HG03025 (cell line): ENCODE measurements at regions not wholly inside any gene's neighbourhood (a gene's known extent, or its start where the extent isn't known, plus 50 kb on each side); places are given as distances from the start of the nearest gene placed in this dataset.
"Not testable (repeated sequence)": the region's sequence is repeated elsewhere in the genome, so short reads cannot be mapped to it uniquely, and the experiment has no call there.

Experiments
- ATAC-seq: cut with Tn5 transposase; IDR thresholded peaks from one replicate; pipeline ENCODE4 v1.9.1; 2021; ENCODE audit warnings: mild to moderate bottlenecking, moderate library complexity; ENCODE audit not compliant: unreplicated experiment, low FRiP score

DNA sequence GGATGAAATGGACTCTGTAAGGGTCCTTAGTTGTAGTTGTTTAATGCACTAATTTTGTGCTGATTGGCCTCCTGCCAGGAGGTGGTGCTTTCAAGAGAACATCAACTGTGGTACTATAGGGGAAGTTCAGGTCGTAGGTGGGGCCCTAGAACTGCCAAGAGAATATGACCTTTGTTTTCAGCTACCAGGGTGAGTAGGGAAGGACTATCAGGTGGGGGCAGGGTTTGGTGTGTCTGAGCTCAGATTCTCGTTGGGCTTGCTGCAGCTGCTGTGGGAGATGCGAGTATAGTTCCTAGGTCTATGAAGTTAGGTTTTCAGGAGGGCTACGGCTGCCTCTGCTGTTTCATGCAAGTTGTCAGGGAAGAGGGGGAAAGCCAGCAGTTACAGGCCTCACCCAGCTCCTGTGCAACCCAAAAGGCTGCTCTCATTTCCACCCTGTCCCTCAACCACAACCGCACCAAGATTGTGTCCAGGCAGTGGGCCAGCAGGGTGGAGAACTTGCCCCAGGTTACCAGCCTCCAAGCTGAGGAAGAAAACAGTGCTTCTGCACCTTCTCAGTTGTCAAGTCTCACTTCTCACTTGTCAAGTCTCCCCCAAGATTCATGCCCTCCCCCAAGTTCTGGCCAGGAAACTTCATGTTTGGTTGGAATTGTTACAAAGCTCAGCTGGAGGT, 626.5 kb upstream of the MAP3K7 start:
- no peak for ATAC-seq

DNA sequence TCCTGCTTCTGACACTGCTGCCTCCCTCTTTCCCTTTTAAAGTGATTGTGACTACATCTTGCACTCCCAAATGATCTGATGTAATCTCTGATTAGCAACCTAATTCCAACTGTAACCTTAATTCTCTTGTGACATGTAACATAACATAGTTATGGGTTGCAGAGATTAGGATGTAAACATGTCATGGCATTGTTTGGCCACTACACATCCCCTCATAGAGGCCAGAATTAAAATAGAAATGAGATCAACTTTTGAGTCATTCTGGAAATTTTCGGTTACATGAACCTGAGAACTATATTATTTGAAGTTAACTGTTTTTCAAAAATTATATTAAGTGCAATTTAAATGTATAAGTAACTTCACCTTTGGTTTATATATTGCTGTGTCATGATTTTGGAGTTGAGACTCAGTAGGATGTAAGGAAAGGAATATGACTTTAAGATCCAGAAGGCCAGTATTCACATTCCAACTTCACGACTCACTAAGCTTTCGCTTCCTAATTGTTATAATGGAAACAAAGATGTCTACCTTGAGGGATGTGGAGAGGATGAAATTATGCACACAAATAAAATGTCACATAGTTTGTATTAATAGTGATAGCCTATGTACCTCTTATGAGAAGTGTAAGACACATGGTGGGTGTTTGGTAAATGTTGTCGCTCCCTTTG, 611.9 kb upstream of the MAP3K7 start:
- no peak for ATAC-seq

DNA sequence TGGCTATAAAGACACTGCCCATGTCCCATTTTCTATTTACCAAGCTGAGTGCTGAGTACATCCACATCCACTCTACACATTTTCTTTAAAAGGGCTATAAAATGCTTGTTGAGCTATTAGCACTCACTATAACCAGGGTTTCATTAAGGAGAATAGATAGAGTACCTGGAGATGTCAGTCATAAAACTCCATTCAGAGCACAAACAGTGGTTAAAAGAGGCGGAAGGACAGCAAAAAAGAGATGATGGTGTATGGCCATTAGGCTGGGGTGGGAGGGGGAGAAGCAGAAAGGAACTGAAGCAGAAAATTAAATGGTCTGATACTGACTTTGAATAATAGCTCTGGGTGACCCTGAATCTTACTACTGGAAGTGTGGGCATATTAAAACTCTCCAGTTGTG, 609.9 kb upstream of the MAP3K7 start:
- ATAC-seq: no peak

GRCh38 chr6:91193446-91193845, 606.6 kb upstream of the MAP3K7 start:
- no peak for ATAC-seq

- ATAC-seq: not testable (repeated sequence)
Measured at GRCh38 chr6:91190041-91190440, 603.2 kb upstream of the MAP3K7 start.

- no peak for ATAC-seq
Measured at GRCh38 chr6:91185072-91185471, 598.2 kb upstream of the MAP3K7 start.

DNA sequence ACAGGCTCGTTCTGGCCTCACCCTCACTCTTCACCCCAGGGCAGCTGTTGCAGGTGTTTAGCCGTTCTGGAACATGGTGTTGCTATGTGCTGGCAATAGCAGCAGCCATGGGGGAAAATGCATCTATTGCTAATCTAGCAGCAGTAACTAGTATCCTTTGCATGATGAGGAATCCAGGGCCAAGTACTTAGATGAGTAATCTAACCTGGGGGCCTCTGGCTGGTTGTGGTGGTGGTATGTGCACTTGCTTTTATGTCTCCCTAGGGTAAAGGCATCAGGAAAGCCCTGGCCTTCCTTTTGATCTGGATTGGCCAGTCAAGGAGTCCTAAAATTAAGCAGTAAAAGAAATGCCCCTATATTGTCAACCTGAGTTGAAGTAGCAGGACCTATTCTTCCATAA, 594.5 kb upstream of the MAP3K7 start:
- no peak for ATAC-seq

- no peak for ATAC-seq
Measured at GRCh38 chr6:91173651-91174050, 586.8 kb upstream of the MAP3K7 start.

- no peak for ATAC-seq
Measured at GRCh38 chr6:91173186-91173585, 586.3 kb upstream of the MAP3K7 start.

GRCh38 chr6:91171754-91172462, 585.0 kb upstream of the MAP3K7 start:
- no peak for ATAC-seq

GRCh38 chr6:91167846-91168245, 581.0 kb upstream of the MAP3K7 start:
- ATAC-seq: no peak

DNA sequence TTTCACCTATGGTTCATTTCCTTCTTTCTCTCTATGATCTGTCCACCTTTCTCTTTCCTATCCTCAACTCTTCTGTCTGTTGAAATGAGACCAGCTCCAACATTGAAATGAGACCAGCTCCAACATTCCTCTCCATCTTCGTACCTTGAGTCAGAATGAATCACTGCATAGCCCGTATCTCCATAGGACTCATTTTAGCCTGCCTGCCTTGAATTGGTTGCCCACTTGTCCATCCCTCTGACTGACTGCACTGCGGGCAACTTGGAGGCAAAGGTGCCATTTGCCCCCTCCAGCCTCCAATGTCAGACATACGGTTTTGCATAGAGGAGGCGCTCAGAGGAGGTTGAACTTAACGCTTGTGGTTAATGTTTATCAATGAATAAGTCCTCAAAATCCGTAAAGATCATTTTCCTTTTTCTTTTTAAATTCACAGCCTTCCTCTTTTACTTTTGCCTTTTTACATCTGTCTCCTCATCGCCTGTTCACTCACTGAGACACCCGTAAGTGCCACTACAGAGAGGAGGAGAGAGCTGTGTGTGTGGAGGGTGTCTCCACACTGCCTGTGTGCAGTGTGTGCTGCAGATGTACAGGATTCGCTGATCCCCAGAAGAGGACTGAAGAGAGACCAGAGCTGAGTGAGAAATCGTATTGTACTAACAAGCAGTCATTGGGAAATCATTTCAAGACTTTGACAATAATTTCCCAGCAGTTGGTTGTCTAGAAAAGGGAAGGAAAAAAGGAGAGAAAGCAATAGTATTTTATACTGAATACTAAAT, 579.6 kb upstream of the MAP3K7 start:
- ATAC-seq: no peak

DNA sequence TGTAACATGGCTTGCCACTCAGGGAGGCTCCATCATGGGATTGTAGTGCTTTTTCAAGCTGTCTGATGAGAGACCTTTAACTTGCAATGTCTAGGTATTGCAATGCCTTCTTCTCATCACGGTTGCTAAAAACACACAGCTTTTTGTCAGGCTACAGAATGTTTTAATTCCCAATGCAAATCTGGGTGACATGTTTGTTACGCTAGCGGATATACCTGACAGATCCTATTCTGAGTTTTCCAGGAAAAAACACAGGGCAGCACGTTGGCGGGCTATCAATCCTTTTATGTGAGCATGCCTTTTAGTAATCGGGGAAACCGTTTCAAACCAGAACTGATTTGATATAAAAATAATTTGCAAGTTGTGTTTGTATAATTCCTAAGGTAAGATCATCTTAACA, 577.2 kb upstream of the MAP3K7 start:
- no peak for ATAC-seq

DNA sequence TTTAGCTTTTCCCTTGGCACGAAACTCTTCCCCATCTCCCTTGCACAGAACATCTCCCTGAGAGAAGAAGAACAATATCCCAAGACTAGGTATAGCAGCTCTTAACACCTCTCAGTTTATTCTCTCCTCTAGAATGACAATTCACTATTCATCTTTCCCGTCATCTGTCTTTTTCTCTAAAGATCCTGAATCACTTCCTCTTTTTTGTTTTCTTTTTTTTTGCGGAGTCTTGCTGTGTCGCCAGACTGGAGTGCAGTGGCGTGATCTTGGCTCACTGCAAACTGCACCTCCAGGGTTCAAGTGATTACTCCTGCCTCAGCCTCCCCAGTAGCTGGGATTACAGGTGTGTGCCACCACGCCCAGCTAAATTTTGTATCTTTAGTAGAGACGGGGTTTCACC, 574.4 kb upstream of the MAP3K7 start:
- no peak for ATAC-seq

DNA sequence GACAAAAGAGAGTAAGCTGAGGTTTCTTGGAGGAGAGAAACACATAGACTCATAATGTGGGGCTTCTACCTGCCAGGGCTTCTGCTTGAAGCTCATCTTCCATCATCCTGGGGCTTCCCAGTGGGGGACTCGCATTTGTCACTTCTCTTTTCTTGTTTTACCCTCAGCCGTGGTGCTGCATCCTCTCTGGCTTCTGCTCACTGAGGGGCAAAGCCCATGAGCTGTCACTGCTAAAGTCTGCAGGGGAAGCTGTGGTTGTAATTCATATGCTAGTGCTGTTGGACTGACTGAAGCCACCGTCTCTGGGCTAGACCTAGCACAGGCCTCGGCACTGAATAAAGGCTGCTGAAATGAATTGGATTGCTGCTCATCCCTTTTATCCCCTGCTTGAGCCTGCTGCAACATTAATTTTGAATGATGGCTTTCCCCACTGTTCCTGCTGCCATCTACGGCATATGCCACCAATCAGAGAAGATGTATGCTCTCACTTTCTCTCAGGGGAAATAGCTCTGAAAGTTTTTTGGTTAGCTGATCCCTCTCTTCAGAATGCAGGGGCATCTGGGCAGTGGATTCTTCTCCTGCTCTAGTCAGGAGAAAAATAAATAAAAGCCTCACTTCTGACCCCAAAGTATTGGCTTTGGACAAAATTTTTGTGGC, 568.4 kb upstream of the MAP3K7 start:
- ATAC-seq: no peak

- ATAC-seq: no peak
Measured at GRCh38 chr6:91152824-91153223, 566.0 kb upstream of the MAP3K7 start.

- no peak for ATAC-seq
Measured at GRCh38 chr6:91149956-91150705, 563.3 kb upstream of the MAP3K7 start.

GRCh38 chr6:91149246-91149955, 562.5 kb upstream of the MAP3K7 start:
- ATAC-seq: no peak

GRCh38 chr6:91144126-91144525, 557.3 kb upstream of the MAP3K7 start:
- ATAC-seq: no peak
